Spleen (tissue), 7 donors: ENCODE measurements at regions not wholly inside any gene's neighbourhood (a gene's known extent, or its start where the extent isn't known, plus 50 kb on each side); places are given as distances from the start of the nearest gene placed in this dataset.

ENCODE experiments used
- POLR2A ChIP-seq, 3 donors: fragments of 450-650 bp; IDR thresholded peaks; one replicate each; pipeline ENCODE4 v1.5.1; 2017; ENCODE audit warnings: antibody characterized with exemption in 3 of 3, mild to moderate bottlenecking in 1 of 3
- TF ChIP-seq, protein P1 (sequence below), 11 experiments: fragments of 200-600 bp in 7 of 11; fragments of 450-650 bp in 4 of 11; sonication (generic) in 4 of 11; IDR thresholded peaks in 8 of 11; conservative IDR thresholded peaks in 3 of 11; 1 replicate in 7 of 11; 2 replicates in 4 of 11; pipeline versions ENCODE4 v1.4.0 to v1.8.0; 2016 to 2021; ENCODE audit warnings: antibody characterized with exemption in 11 of 11, inconsistent platforms in 4 of 11, mild to moderate bottlenecking in 1 of 11
- donor health status: DM: no; HTN: no; CAD: no; lungs with moderate emphysema.
- donor health status: DM: no; HTN: no; CAD: no.
- donor health status: DM: no; HTN: no; CAD: no.

DNA sequence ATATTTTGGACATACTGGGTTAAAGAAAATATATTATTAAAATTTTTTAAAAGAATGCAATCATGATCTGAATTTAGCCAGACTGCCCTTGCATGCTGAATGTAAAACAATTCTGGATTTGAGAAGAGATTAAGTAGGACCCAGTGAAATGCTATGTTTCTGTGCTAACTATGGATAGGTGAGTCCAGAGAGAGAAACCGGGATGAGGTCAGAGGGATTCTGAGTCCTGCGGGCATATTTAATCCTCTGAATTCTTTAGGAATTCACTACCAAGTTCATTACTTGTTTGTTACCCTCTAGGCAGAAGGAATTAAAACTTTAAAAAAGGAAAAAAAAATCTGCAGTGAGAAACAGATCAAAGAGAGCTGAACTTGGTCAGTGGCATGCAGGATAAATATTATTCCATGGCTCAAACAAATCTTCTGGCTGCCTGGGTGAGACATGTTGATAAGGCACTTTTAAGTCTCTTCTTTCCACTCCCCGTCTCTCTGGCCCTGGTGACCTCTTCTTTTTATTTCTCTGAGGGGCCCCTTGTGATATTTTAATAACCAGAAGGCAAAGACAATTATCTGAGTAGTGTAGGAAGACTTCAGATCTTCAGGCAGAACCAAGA is 50.2 kb upstream of the LYZL1 start:
- TF ChIP-seq POLR2A (IDR thresholded peaks at IDR 0.05): no peak
- TF ChIP-seq, protein P1, sequence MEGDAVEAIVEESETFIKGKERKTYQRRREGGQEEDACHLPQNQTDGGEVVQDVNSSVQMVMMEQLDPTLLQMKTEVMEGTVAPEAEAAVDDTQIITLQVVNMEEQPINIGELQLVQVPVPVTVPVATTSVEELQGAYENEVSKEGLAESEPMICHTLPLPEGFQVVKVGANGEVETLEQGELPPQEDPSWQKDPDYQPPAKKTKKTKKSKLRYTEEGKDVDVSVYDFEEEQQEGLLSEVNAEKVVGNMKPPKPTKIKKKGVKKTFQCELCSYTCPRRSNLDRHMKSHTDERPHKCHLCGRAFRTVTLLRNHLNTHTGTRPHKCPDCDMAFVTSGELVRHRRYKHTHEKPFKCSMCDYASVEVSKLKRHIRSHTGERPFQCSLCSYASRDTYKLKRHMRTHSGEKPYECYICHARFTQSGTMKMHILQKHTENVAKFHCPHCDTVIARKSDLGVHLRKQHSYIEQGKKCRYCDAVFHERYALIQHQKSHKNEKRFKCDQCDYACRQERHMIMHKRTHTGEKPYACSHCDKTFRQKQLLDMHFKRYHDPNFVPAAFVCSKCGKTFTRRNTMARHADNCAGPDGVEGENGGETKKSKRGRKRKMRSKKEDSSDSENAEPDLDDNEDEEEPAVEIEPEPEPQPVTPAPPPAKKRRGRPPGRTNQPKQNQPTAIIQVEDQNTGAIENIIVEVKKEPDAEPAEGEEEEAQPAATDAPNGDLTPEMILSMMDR (IDR thresholded peaks at IDR 0.05 in 8 of 11, conservative IDR thresholded peaks at IDR 0.05 in 3 of 11): no peak
